GM12891 (cell line): ENCODE measurements at regions not wholly inside any gene's neighbourhood (a gene's known extent, or its start where the extent isn't known, plus 50 kb on each side); places are given as distances from the start of the nearest gene placed in this dataset.

Experiments used
- DNase-seq: peaks from one replicate; pipeline ENCODE4 v3.0.0; 2011; ENCODE audit warnings: low spot score; ENCODE audit not compliant: insufficient read length
- FAIRE-seq: peaks from 2 replicates; lab custom pipeline; 2011; peaks lifted over from hg19 to GRCh38; lab: Jason Lieb, UNC
- PAX5 ChIP-seq: IDR thresholded peaks from 2 replicates; pipeline ENCODE4 v1.6.1; 2011; ENCODE audit warnings: low read length, moderate library complexity, mild to moderate bottlenecking; ENCODE audit not compliant: insufficient read depth, severe bottlenecking
- POLR2A ChIP-seq: IDR thresholded peaks from 2 replicates; pipeline ENCODE4 v1.6.1; 2011; ENCODE audit warnings: low read depth, low read length, control low read depth
- POLR2AphosphoS5 ChIP-seq: IDR thresholded peaks from 2 replicates; pipeline ENCODE4 v1.6.1; 2011; ENCODE audit warnings: low read depth, low read length, control low read depth
- POU2F2 ChIP-seq: IDR thresholded peaks from 2 replicates; pipeline ENCODE4 v1.6.1; 2011; ENCODE audit warnings: low read depth, mild to moderate bottlenecking, control low read depth, low read length, moderate library complexity
- SPI1 ChIP-seq: IDR thresholded peaks from 2 replicates; pipeline ENCODE4 v1.6.1; 2011; ENCODE audit warnings: low read depth, low read length, control low read depth
- TAF1 ChIP-seq: IDR thresholded peaks from 2 replicates; pipeline ENCODE4 v1.6.1; 2011; ENCODE audit warnings: low read depth, low read length, control low read depth

DNA sequence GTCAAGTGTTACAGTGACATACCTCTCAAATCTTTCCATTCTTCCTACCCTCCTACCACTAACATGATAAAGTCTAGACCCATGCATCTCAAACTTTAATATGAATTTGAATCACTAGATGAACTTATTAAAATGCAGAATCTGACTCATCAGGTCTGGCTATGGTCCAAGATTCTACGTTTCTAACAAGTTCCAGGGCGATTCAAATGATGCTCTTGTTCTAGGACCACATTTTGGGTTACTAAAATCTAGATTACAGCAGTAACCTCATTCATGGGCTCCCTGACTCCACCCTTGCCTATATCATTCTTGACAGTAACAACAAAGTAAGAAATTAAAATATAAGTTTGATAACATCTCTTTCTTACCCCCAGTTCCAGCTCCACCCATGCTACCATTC, 124.8 kb upstream of the LSM8 start:
- DNase-seq, result no peak
- no peak for FAIRE-seq
- TF ChIP-seq TAF1 (no peak), POU2F2 (no peak), POLR2AphosphoS5 (no peak), PAX5 (no peak), SPI1 (no peak), POLR2A (no peak)

DNA sequence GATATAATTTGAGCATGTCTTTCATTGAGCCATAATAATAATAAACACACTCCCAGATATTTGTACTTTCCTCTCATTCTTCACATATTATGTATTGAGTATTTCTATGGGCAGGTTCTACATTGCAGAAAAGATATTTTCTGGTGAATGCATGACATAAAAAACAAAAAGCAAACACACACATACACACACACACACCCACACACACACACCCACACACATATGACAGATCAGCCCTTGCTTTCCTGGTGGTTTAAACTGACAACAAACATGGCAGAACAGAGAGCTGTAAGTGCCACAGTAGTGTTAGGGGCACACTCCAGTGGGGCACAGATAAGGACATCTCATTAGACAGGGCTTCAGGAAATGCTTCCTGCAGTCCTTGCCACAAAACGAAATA, 123.3 kb upstream of the LSM8 start:
- TF ChIP-seq TAF1, result no peak
- no peak for TF ChIP-seq SPI1
- no peak for TF ChIP-seq POLR2A
- FAIRE-seq, result no peak
- DNase-seq, result no peak

GRCh38 chr7:118061386-118061785, 122.6 kb upstream of the LSM8 start:
- DNase-seq, result no peak
- FAIRE-seq, result no peak
- TF ChIP-seq PAX5 (no peak), SPI1 (no peak), POU2F2 (no peak), POLR2AphosphoS5 (no peak), POLR2A (no peak), TAF1 (no peak)

DNA sequence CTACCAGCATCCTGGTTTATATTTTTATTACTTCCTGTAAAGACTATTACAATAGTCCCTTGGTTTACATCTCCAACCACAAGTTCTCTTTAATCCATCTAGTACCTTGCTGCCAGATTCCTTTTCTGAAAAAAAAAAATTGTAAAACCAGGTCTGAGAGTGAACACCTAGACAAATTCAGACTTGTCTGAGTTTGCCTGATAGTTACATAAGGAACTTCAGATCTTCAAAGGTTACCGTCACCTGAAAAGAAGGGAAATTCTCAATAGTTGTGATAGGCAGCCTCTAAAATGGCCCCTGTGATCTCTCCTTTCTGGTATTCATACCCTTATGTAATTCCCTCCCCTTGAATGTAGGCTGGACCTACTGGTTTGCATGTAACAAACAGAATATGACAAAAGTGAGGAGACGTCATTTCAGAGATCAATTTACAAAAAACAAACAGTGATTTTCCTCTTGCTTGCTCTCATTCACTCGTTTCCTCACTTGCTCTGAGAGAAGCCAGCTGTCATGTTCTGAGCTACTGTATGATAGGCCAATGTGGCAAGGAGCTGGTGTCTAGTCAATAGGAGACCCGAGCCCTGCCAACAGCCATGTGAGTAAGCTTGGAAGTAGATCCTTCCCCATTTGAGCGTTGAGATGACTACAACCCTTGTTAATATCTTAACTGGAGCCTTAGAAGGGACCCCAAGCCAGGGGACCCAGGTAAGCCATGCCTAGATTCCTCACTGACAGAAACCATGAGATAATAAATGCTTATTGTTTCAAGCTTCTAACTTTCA, 110.9 kb upstream of the LSM8 start:
- TF ChIP-seq TAF1, result no peak
- no peak for DNase-seq
- FAIRE-seq, result no peak

- FAIRE-seq, result no peak
Observed at GRCh38 chr7:118075936-118076335, 108.0 kb upstream of the LSM8 start.

GRCh38 chr7:118076564-118076963, 107.4 kb upstream of the LSM8 start:
- FAIRE-seq, result no peak
- DNase-seq, result no peak
- TF ChIP-seq POLR2A (no peak), TAF1 (no peak), POLR2AphosphoS5 (no peak), POU2F2 (no peak), PAX5 (no peak), SPI1 (no peak)

More at GRCh38 chr7:118075936-118076335, 108.0 kb upstream of the LSM8 start:
- DNase-seq, result no peak
- TF ChIP-seq TAF1 (no peak), POLR2AphosphoS5 (no peak), PAX5 (no peak), SPI1 (no peak), POU2F2 (no peak), POLR2A (no peak)

- DNase-seq (no peak), FAIRE-seq (no peak)
- TF ChIP-seq PAX5 (no peak), POLR2A (no peak), TAF1 (no peak), POU2F2 (no peak), POLR2AphosphoS5 (no peak), SPI1 (no peak)
Observed at GRCh38 chr7:118078015-118078414, 105.9 kb upstream of the LSM8 start.

- FAIRE-seq (no peak), DNase-seq (no peak)
- TF ChIP-seq POLR2A (no peak), PAX5 (no peak), TAF1 (no peak)
Observed at GRCh38 chr7:118079369-118079768, 104.6 kb upstream of the LSM8 start.

DNA sequence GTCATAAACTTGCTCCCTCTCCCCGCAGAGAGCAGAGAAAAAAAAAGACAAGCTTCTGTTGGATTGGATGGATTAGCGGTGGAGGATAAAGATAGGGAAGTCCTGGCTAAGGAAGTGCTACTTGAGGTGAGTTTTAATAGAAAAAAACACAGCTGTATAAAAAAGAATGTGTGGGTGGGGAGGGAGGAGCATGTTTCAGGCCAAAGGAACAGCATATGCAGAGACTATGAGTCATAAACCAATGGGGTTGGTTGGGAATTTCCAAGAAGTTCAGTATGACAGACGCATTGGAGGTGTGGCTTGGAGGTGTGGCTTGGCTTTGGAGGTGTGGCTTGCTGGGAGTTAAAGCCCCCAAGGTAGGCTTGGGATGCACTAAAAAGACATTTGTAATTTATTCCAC, 103.0 kb upstream of the LSM8 start:
- no peak for TF ChIP-seq TAF1
- TF ChIP-seq SPI1, result peak; percentile 58
- FAIRE-seq (no peak), DNase-seq (no peak)

GRCh38 chr7:118082506-118082905, 101.5 kb upstream of the LSM8 start:
- FAIRE-seq, result no peak

More at GRCh38 chr7:118082506-118082905, 101.5 kb upstream of the LSM8 start:
- DNase-seq, result no peak
- TF ChIP-seq POU2F2 (no peak), PAX5 (no peak), POLR2AphosphoS5 (no peak), SPI1 (no peak), TAF1 (no peak), POLR2A (no peak)
